ENCODE measurements at regions not wholly inside any gene's neighbourhood (a gene's known extent, or its start where the extent isn't known, plus 50 kb on each side); places are given as distances from the start of the nearest gene placed in this dataset.

DNA sequence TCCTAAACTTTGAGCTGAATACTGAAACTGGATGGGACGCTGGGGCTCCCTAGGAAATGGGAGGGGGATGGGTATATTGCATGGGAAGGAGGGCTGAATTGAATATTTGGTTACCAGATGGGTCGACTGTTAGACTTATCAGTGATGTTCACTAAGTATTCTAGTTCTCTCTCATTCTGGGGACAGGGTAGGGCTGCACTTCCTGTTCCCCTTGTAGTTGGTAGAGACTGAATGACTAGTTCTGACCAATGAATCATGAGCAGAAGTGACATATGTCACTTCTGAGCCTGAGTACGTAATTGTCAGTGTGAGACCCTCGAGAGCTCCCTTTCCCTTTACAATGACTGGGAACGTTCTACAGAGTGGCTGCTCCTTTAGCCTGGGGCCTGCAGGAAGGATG, 55.5 kb upstream of the DMRT1 start:
- H3K4me2 ChIP-seq: no peak overlapping the region
- TF ChIP-seq CBX2 (IDR thresholded peaks at IDR 0.05; ENCODE audit: borderline replicate concordance, low read depth) (no peak), SMC3 (IDR thresholded peaks at IDR 0.05) (no peak), MAFK (IDR thresholded peaks at IDR 0.05; ENCODE audit: partially characterized antibody) (no peak), EHMT2 (IDR thresholded peaks at IDR 0.05; ENCODE audit: low read depth) (no peak), CHD4 (IDR thresholded peaks at IDR 0.05; ENCODE audit: borderline replicate concordance) (no peak), HEYL (CRISPR knock-in tag; IDR thresholded peaks at IDR 0.05) (no peak), RNF2 (IDR thresholded peaks at IDR 0.05; ENCODE audit: borderline replicate concordance, low read depth) (no peak), POLR2A (IDR thresholded peaks at IDR 0.05; ENCODE audit: low read length) (no peak), JUN (IDR thresholded peaks at IDR 0.05) (no peak), PHF8 (IDR thresholded peaks at IDR 0.05; ENCODE audit: borderline replicate concordance, low read depth) (no peak)
- TF ChIP-seq, protein P1, sequence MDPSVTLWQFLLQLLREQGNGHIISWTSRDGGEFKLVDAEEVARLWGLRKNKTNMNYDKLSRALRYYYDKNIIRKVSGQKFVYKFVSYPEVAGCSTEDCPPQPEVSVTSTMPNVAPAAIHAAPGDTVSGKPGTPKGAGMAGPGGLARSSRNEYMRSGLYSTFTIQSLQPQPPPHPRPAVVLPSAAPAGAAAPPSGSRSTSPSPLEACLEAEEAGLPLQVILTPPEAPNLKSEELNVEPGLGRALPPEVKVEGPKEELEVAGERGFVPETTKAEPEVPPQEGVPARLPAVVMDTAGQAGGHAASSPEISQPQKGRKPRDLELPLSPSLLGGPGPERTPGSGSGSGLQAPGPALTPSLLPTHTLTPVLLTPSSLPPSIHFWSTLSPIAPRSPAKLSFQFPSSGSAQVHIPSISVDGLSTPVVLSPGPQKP (IDR thresholded peaks at IDR 0.05; ENCODE audit: low read depth, low read length): no peak
- TF ChIP-seq, protein P2, sequence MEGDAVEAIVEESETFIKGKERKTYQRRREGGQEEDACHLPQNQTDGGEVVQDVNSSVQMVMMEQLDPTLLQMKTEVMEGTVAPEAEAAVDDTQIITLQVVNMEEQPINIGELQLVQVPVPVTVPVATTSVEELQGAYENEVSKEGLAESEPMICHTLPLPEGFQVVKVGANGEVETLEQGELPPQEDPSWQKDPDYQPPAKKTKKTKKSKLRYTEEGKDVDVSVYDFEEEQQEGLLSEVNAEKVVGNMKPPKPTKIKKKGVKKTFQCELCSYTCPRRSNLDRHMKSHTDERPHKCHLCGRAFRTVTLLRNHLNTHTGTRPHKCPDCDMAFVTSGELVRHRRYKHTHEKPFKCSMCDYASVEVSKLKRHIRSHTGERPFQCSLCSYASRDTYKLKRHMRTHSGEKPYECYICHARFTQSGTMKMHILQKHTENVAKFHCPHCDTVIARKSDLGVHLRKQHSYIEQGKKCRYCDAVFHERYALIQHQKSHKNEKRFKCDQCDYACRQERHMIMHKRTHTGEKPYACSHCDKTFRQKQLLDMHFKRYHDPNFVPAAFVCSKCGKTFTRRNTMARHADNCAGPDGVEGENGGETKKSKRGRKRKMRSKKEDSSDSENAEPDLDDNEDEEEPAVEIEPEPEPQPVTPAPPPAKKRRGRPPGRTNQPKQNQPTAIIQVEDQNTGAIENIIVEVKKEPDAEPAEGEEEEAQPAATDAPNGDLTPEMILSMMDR (IDR thresholded peaks at IDR 0.05): no peak
- TF ChIP-seq, protein P3, sequence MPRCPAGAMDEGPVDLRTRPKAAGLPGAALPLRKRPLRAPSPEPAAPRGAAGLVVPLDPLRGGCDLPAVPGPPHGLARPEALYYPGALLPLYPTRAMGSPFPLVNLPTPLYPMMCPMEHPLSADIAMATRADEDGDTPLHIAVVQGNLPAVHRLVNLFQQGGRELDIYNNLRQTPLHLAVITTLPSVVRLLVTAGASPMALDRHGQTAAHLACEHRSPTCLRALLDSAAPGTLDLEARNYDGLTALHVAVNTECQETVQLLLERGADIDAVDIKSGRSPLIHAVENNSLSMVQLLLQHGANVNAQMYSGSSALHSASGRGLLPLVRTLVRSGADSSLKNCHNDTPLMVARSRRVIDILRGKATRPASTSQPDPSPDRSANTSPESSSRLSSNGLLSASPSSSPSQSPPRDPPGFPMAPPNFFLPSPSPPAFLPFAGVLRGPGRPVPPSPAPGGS (IDR thresholded peaks at IDR 0.05): no peak
- TF ChIP-seq, protein P4, sequence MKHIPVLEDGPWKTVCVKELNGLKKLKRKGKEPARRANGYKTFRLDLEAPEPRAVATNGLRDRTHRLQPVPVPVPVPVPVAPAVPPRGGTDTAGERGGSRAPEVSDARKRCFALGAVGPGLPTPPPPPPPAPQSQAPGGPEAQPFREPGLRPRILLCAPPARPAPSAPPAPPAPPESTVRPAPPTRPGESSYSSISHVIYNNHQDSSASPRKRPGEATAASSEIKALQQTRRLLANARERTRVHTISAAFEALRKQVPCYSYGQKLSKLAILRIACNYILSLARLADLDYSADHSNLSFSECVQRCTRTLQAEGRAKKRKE (CRISPR knock-in tag; IDR thresholded peaks at IDR 0.05; ENCODE audit: low read depth): no peak
- ATAC-seq: no peak
- FAIRE-seq: no peak
- POLR2A ChIA-PET: interaction anchor here (0.7 kb wide), 1 partner anchor 255 kb away, joined by 3 read pairs; no protein-coding TSS in a partner anchor
- CTCF ChIA-PET: interaction anchor here (0.6 to 0.9 kb wide), 3 partner anchors 9 to 16 kb away, joined by 3 to 4 read pairs (median 3); no protein-coding TSS in a partner anchor
- H3K4me3 ChIP-seq: no peak overlapping the region
- no peak for DNase-seq (ENCODE audit: low read depth in 1 of 2, low spot score in 1 of 2)
- no peaks in the 10 kb centered on the region for H3K9me3 ChIP-seq
- no peaks in the 10 kb centered on the region for H3K4me1 ChIP-seq
- WGBS (ENCODE audit: missing lambda C conversion rate): 40% methylated on average over 5 of the region's 5 CpGs
- H3K27ac ChIP-seq: no peak overlapping the region

DNA sequence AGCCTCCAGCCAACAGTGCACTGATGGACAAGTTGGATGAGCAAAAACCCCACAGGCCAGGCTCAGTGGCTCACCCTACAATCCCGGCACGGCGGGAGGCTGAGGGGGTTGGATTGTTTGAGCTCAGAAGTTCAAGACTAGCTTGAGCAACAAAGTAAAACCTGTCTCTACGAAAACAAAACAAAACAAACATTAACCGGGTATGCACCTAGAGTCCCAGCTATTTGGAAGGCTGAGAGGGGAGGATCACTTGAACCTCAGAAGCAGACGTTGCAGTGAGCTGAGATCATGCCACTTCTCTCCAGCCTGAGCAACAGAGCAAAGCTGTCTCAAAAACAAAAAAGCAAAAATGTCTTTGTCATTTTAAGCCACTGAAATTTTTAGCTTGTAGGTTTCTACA, 55.1 kb upstream of the DMRT1 start:
- Histone ChIP-seq H3K4me1 (no peaks in the 10 kb centered on the region), H3K9me3 (no peaks in the 10 kb centered on the region), H3K27ac (no peak overlapping the region), H3K4me2 (no peak overlapping the region), H3K4me3 (no peak overlapping the region)
- no peak for DNase-seq (ENCODE audit: low read depth in 1 of 2, low spot score in 1 of 2)
- no peak for TF ChIP-seq ZSCAN20 (CRISPR knock-in tag; IDR thresholded peaks at IDR 0.05)
- TF ChIP-seq, protein P5, sequence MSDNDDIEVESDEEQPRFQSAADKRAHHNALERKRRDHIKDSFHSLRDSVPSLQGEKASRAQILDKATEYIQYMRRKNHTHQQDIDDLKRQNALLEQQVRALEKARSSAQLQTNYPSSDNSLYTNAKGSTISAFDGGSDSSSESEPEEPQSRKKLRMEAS (IDR thresholded peaks at IDR 0.05): no peak
- TF ChIP-seq, protein P6, sequence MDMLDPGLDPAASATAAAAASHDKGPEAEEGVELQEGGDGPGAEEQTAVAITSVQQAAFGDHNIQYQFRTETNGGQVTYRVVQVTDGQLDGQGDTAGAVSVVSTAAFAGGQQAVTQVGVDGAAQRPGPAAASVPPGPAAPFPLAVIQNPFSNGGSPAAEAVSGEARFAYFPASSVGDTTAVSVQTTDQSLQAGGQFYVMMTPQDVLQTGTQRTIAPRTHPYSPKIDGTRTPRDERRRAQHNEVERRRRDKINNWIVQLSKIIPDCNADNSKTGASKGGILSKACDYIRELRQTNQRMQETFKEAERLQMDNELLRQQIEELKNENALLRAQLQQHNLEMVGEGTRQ (IDR thresholded peaks at IDR 0.05): no peak
- no peak for TF ChIP-seq ZNF302 (CRISPR knock-in tag; IDR thresholded peaks at IDR 0.05)
- TF ChIP-seq EHMT2 (IDR thresholded peaks at IDR 0.05; ENCODE audit: low read depth): no peak
- TF ChIP-seq TFCP2L1 (CRISPR knock-in tag; IDR thresholded peaks at IDR 0.05): no peak
- TF ChIP-seq, protein P7, sequence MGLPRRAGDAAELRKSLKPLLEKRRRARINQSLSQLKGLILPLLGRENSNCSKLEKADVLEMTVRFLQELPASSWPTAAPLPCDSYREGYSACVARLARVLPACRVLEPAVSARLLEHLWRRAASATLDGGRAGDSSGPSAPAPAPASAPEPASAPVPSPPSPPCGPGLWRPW (IDR thresholded peaks at IDR 0.05): no peak
- TF ChIP-seq NPAS2 (CRISPR knock-in tag; IDR thresholded peaks at IDR 0.05; ENCODE audit: borderline replicate concordance): no peak
- TF ChIP-seq EHF (CRISPR knock-in tag; IDR thresholded peaks at IDR 0.05): no peak
- TF ChIP-seq, protein P2 (IDR thresholded peaks at IDR 0.05): no peak
- TF ChIP-seq PHF8 (IDR thresholded peaks at IDR 0.05; ENCODE audit: borderline replicate concordance, low read depth): no peak
- no peak for TF ChIP-seq RARB (CRISPR knock-in tag; IDR thresholded peaks at IDR 0.05)
- TF ChIP-seq FOSB (CRISPR knock-in tag; IDR thresholded peaks at IDR 0.05): no peak
- TF ChIP-seq CHD4 (IDR thresholded peaks at IDR 0.05; ENCODE audit: borderline replicate concordance): no peak
- no peak for TF ChIP-seq RNF2 (IDR thresholded peaks at IDR 0.05; ENCODE audit: borderline replicate concordance, low read depth)
- TF ChIP-seq BHLHE40 (IDR thresholded peaks at IDR 0.05; ENCODE audit: low read depth, low read length): no peak
- WGBS (ENCODE audit: missing lambda C conversion rate): 40% methylated on average over 6 of the region's 6 CpGs
- no peak for FAIRE-seq
- CTCF ChIA-PET: interaction anchor here (0.6 to 8.3 kb wide), 4 partner anchors 11 to 22 kb away, joined by 3 to 40 read pairs (median 3); no protein-coding TSS in a partner anchor
- ATAC-seq: no peak
- POLR2A ChIA-PET: no interaction called here

All from A549 (cell line).